Fibroblast of mammary gland (primary cell): ENCODE measurements at regions not wholly inside any gene's neighbourhood (a gene's known extent, or its start where the extent isn't known, plus 50 kb on each side); places are given as distances from the start of the nearest gene placed in this dataset.

Experiments used
- DNase-seq: peaks from one replicate; pipeline ENCODE4 v3.0.0-alpha.2; 2010; ENCODE audit warnings: low read depth
- H3K4me3 ChIP-seq: 2 replicates; pipeline ENCODE4 v1.5.1; 2011; ENCODE audit warnings: low read depth, mild to moderate bottlenecking, low read length, moderate library complexity; ENCODE audit not compliant: control insufficient read depth
- TF ChIP-seq, protein P1 (sequence below): conservative IDR thresholded peaks from 2 replicates; pipeline ENCODE4 v1.5.1; 2011; ENCODE audit warnings: low read depth, low read length, inconsistent platforms; ENCODE audit not compliant: control insufficient read depth, insufficient read depth

DNA sequence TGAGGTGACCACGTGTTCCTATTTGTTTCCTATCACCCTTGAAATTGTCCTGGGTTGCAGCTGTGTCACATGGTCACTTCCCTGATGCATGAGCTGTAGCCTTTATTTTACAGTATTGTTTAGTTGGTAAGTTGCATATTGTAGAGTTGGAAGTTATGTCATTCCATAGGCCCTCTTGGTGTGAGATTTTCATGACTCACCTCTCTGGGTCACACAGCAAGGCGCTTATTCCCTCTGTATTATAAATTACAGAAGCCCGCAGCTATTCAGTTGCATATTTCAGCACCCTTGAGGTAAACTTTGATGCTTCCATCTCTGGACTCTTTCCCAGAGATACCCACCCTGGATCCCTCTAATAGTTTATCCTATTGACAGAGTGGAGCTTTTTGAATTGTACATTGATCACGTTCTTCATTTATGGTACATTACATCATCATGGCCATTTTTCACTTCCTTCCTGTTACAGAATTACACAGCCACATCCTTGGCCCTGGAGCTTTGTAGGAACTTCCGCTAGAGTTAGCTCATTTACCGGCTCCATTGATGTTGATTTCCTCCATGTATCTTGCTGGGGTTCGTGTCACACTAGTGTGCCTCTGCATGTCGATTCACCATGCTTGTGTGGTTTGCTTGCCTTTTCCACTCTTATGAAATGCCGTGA, 543.1 kb upstream of the RGMA start:
- DNase-seq = no peak
- TF ChIP-seq, protein P1, sequence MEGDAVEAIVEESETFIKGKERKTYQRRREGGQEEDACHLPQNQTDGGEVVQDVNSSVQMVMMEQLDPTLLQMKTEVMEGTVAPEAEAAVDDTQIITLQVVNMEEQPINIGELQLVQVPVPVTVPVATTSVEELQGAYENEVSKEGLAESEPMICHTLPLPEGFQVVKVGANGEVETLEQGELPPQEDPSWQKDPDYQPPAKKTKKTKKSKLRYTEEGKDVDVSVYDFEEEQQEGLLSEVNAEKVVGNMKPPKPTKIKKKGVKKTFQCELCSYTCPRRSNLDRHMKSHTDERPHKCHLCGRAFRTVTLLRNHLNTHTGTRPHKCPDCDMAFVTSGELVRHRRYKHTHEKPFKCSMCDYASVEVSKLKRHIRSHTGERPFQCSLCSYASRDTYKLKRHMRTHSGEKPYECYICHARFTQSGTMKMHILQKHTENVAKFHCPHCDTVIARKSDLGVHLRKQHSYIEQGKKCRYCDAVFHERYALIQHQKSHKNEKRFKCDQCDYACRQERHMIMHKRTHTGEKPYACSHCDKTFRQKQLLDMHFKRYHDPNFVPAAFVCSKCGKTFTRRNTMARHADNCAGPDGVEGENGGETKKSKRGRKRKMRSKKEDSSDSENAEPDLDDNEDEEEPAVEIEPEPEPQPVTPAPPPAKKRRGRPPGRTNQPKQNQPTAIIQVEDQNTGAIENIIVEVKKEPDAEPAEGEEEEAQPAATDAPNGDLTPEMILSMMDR = no peak
- H3K4me3 ChIP-seq = no peak overlapping the region

DNA sequence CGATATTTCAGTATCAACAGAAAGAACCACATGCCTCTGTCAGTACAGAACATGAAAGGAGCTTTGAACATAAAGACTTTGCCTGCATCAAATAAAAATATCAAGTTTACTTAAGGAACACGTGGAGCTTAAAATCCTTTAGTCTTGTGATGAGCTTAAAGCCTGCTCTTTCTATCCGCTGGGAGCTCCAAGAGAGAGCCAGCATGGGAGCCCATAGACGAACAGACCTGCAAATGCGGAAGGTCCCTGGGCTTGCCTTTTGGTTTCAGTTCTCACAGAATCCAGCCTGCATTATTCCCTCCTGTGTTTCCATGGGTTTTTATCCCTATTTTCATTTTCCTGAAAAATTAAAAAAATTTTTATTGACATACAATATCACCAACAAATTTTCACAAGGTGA, 530.6 kb upstream of the RGMA start:
- DNase-seq = no peak
- TF ChIP-seq, protein P1 = no peak
- no peak overlapping the region for H3K4me3 ChIP-seq

DNA sequence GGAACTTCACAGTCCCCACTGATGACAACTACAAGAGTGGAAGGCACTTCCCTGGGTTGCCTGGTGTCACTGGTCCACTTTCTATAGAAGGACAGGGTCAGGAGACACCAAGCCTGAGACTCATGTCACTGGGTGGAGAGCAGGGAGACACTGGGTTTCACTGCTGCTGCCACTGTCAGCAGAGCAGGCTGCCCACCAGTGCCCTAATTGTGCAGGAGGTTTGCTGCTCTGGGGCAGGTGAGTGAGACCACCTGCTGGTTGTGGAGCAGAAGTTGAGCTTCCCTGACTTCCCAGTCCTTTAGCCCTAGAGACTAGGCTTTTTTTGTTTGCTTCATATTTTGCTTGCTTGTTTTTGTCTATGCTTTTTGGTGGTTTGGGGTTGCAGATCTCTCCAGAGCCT, 528.4 kb upstream of the RGMA start:
- TF ChIP-seq, protein P1 = no peak
- DNase-seq = no peak
- H3K4me3 ChIP-seq = no peak overlapping the region

DNA sequence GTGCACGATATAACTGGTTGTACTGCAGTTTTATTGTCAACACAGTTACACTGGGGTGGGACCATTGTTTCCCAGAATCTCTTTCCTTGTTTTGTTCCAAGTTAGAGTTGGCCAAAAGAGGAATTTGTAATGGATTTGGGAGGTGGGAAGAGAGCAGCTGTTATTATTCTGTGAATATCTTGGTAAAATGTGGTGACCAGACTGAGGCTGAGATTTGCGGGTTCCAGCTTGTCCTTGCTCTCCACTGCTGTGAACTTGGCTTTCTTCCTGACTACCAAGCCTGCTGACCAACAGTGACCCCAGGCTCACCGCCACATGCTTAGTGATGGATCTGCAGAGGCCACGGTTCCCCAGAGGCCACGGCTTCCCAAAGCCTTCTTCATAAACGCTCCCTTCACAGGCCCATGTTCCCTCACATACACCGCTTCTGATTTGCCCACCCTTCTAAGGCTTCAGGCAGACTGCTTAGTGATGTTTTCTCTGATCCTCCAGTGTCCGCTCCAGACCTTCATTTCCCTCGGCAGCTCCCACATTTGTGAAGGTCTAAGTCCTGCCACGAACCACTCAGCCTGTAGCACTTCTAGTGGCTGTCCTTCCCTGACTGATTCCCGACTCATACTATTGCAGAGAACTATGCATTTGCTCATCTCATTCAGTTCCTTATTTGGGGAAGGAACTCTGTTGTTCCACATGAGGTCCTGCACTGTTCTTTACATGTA, 525.5 kb upstream of the RGMA start:
- H3K4me3 ChIP-seq = no peak overlapping the region
- no peak for DNase-seq
- TF ChIP-seq, protein P1 = no peak

DNA sequence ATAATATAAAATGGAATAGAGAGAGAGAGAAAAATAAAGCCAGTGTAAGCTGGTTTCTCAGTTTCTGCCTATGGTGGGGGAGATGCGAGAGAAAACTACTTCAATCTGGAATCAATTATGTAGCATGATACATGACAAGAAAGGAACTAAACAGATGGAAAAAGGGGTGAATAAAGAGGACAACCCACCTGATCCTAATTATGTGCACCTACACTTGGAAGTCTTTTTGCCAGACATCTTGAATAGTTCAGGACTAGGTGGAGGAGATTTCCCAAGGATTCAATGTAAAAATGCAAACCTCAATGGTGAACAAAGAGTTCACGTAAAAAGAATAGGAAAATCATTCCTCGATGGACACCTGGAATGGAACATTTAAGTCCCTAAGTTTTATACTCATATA, 524.4 kb upstream of the RGMA start:
- DNase-seq = no peak
- H3K4me3 ChIP-seq = no peak overlapping the region
- TF ChIP-seq, protein P1 = no peak

DNA sequence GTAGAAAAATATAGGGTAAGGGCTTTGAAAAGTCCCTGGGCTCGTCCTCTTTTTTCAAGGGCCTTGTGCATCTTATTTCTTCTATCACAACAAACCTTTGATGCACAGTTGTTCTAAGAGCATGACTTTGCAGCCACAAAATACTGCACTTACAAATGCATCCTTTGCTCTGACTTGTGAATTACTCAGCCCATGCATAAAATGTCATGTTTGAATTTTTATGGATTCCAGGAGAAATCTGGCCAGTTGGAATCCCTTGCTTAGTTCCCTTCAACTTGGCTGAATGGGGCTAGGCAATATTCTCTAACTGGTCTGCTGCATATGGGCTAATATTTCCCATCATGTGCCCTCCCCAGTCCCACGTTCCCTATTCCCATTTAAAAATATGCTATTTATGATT, 523.9 kb upstream of the RGMA start:
- TF ChIP-seq, protein P1 = no peak
- no peak for DNase-seq

More for the DNA sequence above, 523.9 kb upstream of the RGMA start:
- no peak overlapping the region for H3K4me3 ChIP-seq
